ENCODE measurements at regions not wholly inside any gene's neighbourhood (a gene's known extent, or its start where the extent isn't known, plus 50 kb on each side); places are given as distances from the start of the nearest gene placed in this dataset.

GRCh38 chr3:94379264-94379663 is 316.4 kb downstream of the NSUN3 start (continued):
- TF ChIP-seq ZNF280D (tag by site-specific recombination; IDR thresholded peaks at IDR 0.05) (no peak), ZNF548 (tag by site-specific recombination; IDR thresholded peaks at IDR 0.05) (no peak), GLI4 (tag by site-specific recombination; IDR thresholded peaks at IDR 0.05) (no peak)
- TF ChIP-seq, protein P1, sequence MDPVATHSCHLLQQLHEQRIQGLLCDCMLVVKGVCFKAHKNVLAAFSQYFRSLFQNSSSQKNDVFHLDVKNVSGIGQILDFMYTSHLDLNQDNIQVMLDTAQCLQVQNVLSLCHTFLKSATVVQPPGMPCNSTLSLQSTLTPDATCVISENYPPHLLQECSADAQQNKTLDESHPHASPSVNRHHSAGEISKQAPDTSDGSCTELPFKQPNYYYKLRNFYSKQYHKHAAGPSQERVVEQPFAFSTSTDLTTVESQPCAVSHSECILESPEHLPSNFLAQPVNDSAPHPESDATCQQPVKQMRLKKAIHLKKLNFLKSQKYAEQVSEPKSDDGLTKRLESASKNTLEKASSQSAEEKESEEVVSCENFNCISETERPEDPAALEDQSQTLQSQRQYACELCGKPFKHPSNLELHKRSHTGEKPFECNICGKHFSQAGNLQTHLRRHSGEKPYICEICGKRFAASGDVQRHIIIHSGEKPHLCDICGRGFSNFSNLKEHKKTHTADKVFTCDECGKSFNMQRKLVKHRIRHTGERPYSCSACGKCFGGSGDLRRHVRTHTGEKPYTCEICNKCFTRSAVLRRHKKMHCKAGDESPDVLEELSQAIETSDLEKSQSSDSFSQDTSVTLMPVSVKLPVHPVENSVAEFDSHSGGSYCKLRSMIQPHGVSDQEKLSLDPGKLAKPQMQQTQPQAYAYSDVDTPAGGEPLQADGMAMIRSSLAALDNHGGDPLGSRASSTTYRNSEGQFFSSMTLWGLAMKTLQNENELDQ (tag by site-specific recombination; IDR thresholded peaks at IDR 0.05; ENCODE audit: low read depth), result no peak

DNA sequence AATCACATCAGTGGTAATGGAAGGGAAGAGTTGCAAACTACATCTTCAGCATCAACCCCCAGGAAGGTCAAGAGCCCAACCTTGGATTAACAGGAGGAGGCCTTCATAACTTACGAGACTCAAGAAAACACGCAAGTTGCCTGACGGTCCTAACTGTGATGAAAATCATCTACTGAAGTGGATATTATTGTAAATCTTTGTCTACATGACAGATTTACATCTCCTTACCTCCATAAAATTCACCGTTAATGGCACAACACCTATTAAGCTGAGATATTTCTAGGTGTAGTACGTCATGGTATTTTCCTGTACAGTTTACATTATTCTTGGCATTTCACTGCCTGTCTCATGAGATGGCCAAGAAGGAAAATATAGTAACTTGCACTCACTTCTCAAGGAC is 332.0 kb downstream of the NSUN3 start:
- CTCF ChIA-PET, result no interaction called here
- TF ChIP-seq FEZF1 (tag by site-specific recombination; IDR thresholded peaks at IDR 0.05), result peak; percentile 86
- 0 out of 2 replicates have a peak, but pooled peaks have one; percentile 11 for TF ChIP-seq OSR2 (tag by site-specific recombination; IDR thresholded peaks at IDR 0.05)
- no peak for TF ChIP-seq ZNF549 (tag by site-specific recombination; IDR thresholded peaks at IDR 0.05)
- TF ChIP-seq ZNF521 (tag by site-specific recombination; IDR thresholded peaks at IDR 0.05), result no peak
- TF ChIP-seq PRDM6 (tag by site-specific recombination; IDR thresholded peaks at IDR 0.05), result peak; percentile 92
- peak; percentile 70 for TF ChIP-seq GLIS1 (tag by site-specific recombination; IDR thresholded peaks at IDR 0.05)
- Histone ChIP-seq H3K4me1 (ENCODE audit: control insufficient read depth, insufficient read depth, low read length) (no peaks in the 10 kb centered on the region), H3K27ac (ENCODE audit: extremely low read depth, low read depth, low read length) (no peak overlapping the region), H3K4me3 (ENCODE audit: low read depth, low read length) (no peak overlapping the region), H3K9me3 (ENCODE audit: control insufficient read depth, insufficient read depth, low read depth, low read length) (no peaks in the 10 kb centered on the region), H3K36me3 (ENCODE audit: control insufficient read depth in 2 of 2, insufficient read depth in 1 of 2, low read length in 2 of 2) (no peaks in the 10 kb centered on the region)
- POLR2A ChIA-PET, result no interaction called here

GRCh38 chr3:94395851-94396250 is 333.0 kb downstream of the NSUN3 start:
- ChIA-PET POLR2A (no interaction called here), CTCF (no interaction called here)
- TF ChIP-seq ZNF184 (tag by site-specific recombination; IDR thresholded peaks at IDR 0.05), result no peak
- TF ChIP-seq ZNF529 (tag by site-specific recombination; IDR thresholded peaks at IDR 0.05; ENCODE audit: insufficient replicate concordance), result no peak
- no peak for TF ChIP-seq ZNF133 (tag by site-specific recombination; IDR thresholded peaks at IDR 0.05)
- TF ChIP-seq, protein P2, sequence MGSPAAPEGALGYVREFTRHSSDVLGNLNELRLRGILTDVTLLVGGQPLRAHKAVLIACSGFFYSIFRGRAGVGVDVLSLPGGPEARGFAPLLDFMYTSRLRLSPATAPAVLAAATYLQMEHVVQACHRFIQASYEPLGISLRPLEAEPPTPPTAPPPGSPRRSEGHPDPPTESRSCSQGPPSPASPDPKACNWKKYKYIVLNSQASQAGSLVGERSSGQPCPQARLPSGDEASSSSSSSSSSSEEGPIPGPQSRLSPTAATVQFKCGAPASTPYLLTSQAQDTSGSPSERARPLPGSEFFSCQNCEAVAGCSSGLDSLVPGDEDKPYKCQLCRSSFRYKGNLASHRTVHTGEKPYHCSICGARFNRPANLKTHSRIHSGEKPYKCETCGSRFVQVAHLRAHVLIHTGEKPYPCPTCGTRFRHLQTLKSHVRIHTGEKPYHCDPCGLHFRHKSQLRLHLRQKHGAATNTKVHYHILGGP (tag by site-specific recombination; IDR thresholded peaks at IDR 0.05), result no peak
- TF ChIP-seq ZNF776 (tag by site-specific recombination; IDR thresholded peaks at IDR 0.05; ENCODE audit: borderline replicate concordance), result no peak
- no peak for TF ChIP-seq ZNF624 (tag by site-specific recombination; IDR thresholded peaks at IDR 0.05)
- no peak for TF ChIP-seq ZNF626 (tag by site-specific recombination; IDR thresholded peaks at IDR 0.05)
- TF ChIP-seq HOXD13 (CRISPR knock-in tag; IDR thresholded peaks at IDR 0.05; ENCODE audit: borderline replicate concordance), result no peak
- TF ChIP-seq ZNF664 (tag by site-specific recombination; IDR thresholded peaks at IDR 0.05), result no peak
- TF ChIP-seq ZNF514 (tag by site-specific recombination; IDR thresholded peaks at IDR 0.05), result no peak
- no peak for TF ChIP-seq ZFP69B (tag by site-specific recombination; IDR thresholded peaks at IDR 0.05)
- TF ChIP-seq ZNF24 (tag by site-specific recombination; IDR thresholded peaks at IDR 0.05), result no peak
- no peak for TF ChIP-seq ZNF169 (tag by site-specific recombination; IDR thresholded peaks at IDR 0.05)
- TF ChIP-seq ZNF747 (tag by site-specific recombination; IDR thresholded peaks at IDR 0.05), result no peak
- no peak for TF ChIP-seq ZNF501 (tag by site-specific recombination; IDR thresholded peaks at IDR 0.05)
- TF ChIP-seq ZFP3 (tag by site-specific recombination; IDR thresholded peaks at IDR 0.05; ENCODE audit: low read depth), result no peak
- H3K9me3 ChIP-seq (ENCODE audit: control insufficient read depth, insufficient read depth, low read depth, low read length), result no peaks in the 10 kb centered on the region
- H3K27ac ChIP-seq (ENCODE audit: extremely low read depth, low read depth, low read length), result no peak overlapping the region
- no peaks in the 10 kb centered on the region for H3K36me3 ChIP-seq (ENCODE audit: control insufficient read depth in 2 of 2, insufficient read depth in 1 of 2, low read length in 2 of 2)
- no peaks in the 10 kb centered on the region for H3K4me1 ChIP-seq (ENCODE audit: control insufficient read depth, insufficient read depth, low read length)
- H3K4me3 ChIP-seq (ENCODE audit: low read depth, low read length), result no peak overlapping the region

Measured in HEK293 (cell line).